ENCODE measurements at regions not wholly inside any gene's neighbourhood (a gene's known extent, or its start where the extent isn't known, plus 50 kb on each side); places are given as distances from the start of the nearest gene placed in this dataset.
A peak's percentile ranks its signal among the peaks of the same experiment; 100 is the strongest.
"Not testable (repeated sequence)": the region's sequence is repeated elsewhere in the genome, so short reads cannot be mapped to it uniquely, and the experiment has no call there.

DNA sequence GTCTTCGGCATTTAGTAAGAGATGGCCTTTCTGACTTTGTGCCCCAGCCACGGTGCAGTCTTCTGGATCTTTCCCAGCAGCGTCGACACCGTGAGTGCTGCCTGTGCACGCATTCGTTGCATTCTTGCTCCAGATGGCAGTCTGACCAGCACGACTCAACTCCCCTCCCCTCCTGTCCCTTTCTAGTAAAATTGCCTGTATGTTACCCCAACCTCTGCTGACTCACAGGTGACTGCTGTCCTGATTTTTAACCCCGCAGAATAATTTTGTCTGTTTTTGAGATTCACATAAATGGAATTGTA lies 262.8 kb upstream of the PLGLB1 start:
- intact Hi-C loops (cut with micrococcal nuclease); POLR2A ChIA-PET; H3K9ac ChIP-seq (replicated peaks; ENCODE audit: extremely low read depth, insufficient read depth, low read length); CTCF ChIA-PET; H3K9me1 ChIP-seq (replicated peaks; ENCODE audit: control insufficient read depth, extremely low read depth, insufficient read depth, low read length); H3K4me3 ChIP-seq (replicated peaks in 1 of 3; ENCODE audit: insufficient read depth in 1 of 3, low read depth in 1 of 3, low read length in 3 of 3); H3K4me1 ChIP-seq (ENCODE audit: control insufficient read depth, extremely low read depth, insufficient read depth, low read length); H3K9me3 ChIP-seq (replicated peaks; ENCODE audit: control insufficient read depth, insufficient read depth, low read length); H2AFZ ChIP-seq (ENCODE audit: low read depth, low read length); H3K27me3 ChIP-seq (ENCODE audit: control insufficient read depth in 2 of 2, insufficient read depth in 2 of 2, low read length in 2 of 2); DNase-seq (ENCODE audit: low read depth, low spot score); H3K27ac ChIP-seq (ENCODE audit: insufficient read depth, low read depth, low read length); dilution Hi-C loops (cut with MboI; ENCODE audit: extremely low pct_ligation_motif_present, low sequenced_read_pairs); H3K79me2 ChIP-seq (ENCODE audit: control insufficient read depth, insufficient read depth, low read length); BruUV-seq (replicated peaks); H4K20me1 ChIP-seq (replicated peaks; ENCODE audit: control insufficient read depth, extremely low read depth, insufficient read depth, low read length); FAIRE-seq; H3K36me3 ChIP-seq (ENCODE audit: control insufficient read depth in 2 of 2, extremely low read depth in 1 of 2, insufficient read depth in 2 of 2, low read length in 2 of 2); H3K4me2 ChIP-seq (ENCODE audit: insufficient read depth, low read length): not testable (repeated sequence)

DNA sequence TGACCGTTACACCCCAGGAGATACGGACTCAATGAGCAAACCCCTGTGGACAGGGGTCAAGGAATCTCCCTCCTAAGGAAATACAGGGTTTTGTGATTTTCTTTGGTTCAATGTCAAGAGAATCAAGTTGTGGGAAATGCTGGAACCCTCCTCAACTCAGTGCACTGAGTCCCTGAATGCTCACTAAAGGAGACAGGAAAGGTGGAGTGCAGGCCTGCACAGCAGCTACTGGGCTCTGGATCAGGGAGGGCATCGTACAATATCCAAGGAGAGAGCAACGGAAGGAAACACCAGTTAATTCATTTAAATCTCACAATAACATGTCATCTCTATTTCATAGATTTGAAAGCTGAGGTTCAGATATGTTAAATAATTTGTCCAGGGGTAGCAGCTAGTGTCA lies 263.5 kb upstream of the PLGLB1 start:
- intact Hi-C loops (cut with micrococcal nuclease); CTCF ChIA-PET; H3K36me3 ChIP-seq (ENCODE audit: control insufficient read depth in 2 of 2, extremely low read depth in 1 of 2, insufficient read depth in 2 of 2, low read length in 2 of 2); POLR2A ChIA-PET; H2AFZ ChIP-seq (ENCODE audit: low read depth, low read length); dilution Hi-C loops (cut with MboI; ENCODE audit: extremely low pct_ligation_motif_present, low sequenced_read_pairs); FAIRE-seq; H3K9me3 ChIP-seq (replicated peaks; ENCODE audit: control insufficient read depth, insufficient read depth, low read length); H3K9me1 ChIP-seq (replicated peaks; ENCODE audit: control insufficient read depth, extremely low read depth, insufficient read depth, low read length); H4K20me1 ChIP-seq (replicated peaks; ENCODE audit: control insufficient read depth, extremely low read depth, insufficient read depth, low read length); BruUV-seq (replicated peaks); H3K27me3 ChIP-seq (ENCODE audit: control insufficient read depth in 2 of 2, insufficient read depth in 2 of 2, low read length in 2 of 2); H3K4me1 ChIP-seq (ENCODE audit: control insufficient read depth, extremely low read depth, insufficient read depth, low read length); H3K79me2 ChIP-seq (ENCODE audit: control insufficient read depth, insufficient read depth, low read length); H3K4me3 ChIP-seq (replicated peaks in 1 of 3; ENCODE audit: insufficient read depth in 1 of 3, low read depth in 1 of 3, low read length in 3 of 3); H3K9ac ChIP-seq (replicated peaks; ENCODE audit: extremely low read depth, insufficient read depth, low read length); H3K4me2 ChIP-seq (ENCODE audit: insufficient read depth, low read length); H3K27ac ChIP-seq (ENCODE audit: insufficient read depth, low read depth, low read length): not testable (repeated sequence)
- DNase-seq (ENCODE audit: low read depth, low spot score), result peak; percentile 8

DNA sequence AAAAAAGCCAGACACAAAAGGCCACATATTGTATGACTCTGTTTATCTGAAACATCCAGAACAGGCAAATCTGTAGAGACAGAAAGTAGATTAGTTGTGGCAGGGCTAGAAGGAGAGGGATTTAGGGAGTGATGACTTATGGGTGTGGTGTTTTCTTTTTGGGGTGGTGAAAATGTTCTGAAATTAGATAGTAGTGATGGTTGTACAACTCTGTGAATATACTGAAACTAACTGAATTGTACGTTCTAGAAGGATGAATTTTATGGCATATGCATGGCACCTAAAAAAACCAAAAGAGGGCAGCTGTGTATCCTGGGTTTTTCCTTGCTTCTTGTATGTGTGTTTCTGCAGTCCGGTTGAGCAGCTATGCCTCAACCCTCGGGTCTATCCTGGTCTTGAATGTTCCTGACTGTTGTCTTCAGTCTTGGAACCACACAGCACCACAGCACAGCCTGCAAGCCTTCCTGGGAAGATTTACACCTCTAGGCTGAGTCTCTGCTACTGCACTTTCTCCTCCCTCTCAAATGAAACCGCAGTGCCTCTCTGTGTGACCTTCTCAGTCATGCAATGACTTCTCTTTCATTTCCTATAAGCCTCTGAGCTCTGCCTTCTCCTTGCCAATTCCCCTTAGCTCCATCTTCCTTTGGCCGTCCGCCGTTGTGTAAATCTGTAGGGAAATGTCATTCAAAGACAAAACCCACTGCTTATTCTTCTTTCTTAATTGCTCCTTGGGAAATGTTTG lies 269.1 kb upstream of the PLGLB1 start:
- FAIRE-seq; DNase-seq (ENCODE audit: low read depth, low spot score); H3K4me1 ChIP-seq (ENCODE audit: control insufficient read depth, extremely low read depth, insufficient read depth, low read length); BruUV-seq (replicated peaks); H3K79me2 ChIP-seq (ENCODE audit: control insufficient read depth, insufficient read depth, low read length); H3K9me3 ChIP-seq (replicated peaks; ENCODE audit: control insufficient read depth, insufficient read depth, low read length); H3K27ac ChIP-seq (ENCODE audit: insufficient read depth, low read depth, low read length); H3K9me1 ChIP-seq (replicated peaks; ENCODE audit: control insufficient read depth, extremely low read depth, insufficient read depth, low read length); H4K20me1 ChIP-seq (replicated peaks; ENCODE audit: control insufficient read depth, extremely low read depth, insufficient read depth, low read length); H3K9ac ChIP-seq (replicated peaks; ENCODE audit: extremely low read depth, insufficient read depth, low read length); POLR2A ChIA-PET; H3K36me3 ChIP-seq (ENCODE audit: control insufficient read depth in 2 of 2, extremely low read depth in 1 of 2, insufficient read depth in 2 of 2, low read length in 2 of 2); intact Hi-C loops (cut with micrococcal nuclease); H3K4me3 ChIP-seq (replicated peaks in 1 of 3; ENCODE audit: insufficient read depth in 1 of 3, low read depth in 1 of 3, low read length in 3 of 3); H3K27me3 ChIP-seq (ENCODE audit: control insufficient read depth in 2 of 2, insufficient read depth in 2 of 2, low read length in 2 of 2); H3K4me2 ChIP-seq (ENCODE audit: insufficient read depth, low read length); H2AFZ ChIP-seq (ENCODE audit: low read depth, low read length); dilution Hi-C loops (cut with MboI; ENCODE audit: extremely low pct_ligation_motif_present, low sequenced_read_pairs); CTCF ChIA-PET: not testable (repeated sequence)

DNA sequence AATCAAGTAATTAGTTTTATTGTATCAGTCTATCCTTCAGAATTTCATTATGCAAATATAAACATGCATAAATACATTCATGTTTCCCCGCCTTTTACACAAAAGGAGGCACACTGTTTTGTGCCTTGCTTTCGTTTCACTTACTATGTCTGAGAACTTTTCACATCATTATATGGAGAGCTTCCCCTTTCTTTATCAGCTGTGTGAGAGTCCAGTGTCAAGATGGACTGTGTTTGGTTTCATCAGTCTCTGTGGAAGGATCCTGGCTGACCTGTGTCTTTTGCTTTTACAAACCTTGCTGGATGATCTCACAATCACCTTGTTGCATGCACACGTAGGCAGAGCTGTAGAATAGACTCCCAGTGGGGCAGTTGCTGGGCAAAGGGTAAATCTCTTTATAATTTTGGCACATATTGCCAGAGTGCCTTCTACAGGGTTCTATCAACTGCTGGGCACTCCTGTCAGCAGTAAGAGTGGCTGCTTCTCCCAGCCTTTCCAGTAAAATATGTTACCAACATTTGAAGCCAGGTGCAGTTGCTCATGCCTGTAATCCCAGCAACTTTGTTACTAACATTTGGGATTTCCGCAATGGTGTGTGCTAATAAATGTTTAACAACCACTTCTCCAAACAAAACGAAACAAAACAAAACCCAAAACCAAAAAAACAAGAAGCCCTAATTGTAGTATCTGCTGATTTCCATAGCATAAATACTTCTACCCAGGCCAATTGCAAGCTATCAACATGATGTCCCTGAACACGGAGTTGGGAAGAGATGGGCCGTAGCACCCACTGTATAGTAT lies 270.0 kb upstream of the PLGLB1 start:
- dilution Hi-C loops (cut with MboI; ENCODE audit: extremely low pct_ligation_motif_present, low sequenced_read_pairs); H3K9me1 ChIP-seq (replicated peaks; ENCODE audit: control insufficient read depth, extremely low read depth, insufficient read depth, low read length); H3K9ac ChIP-seq (replicated peaks; ENCODE audit: extremely low read depth, insufficient read depth, low read length); BruUV-seq (replicated peaks); FAIRE-seq; H3K27ac ChIP-seq (ENCODE audit: insufficient read depth, low read depth, low read length); H3K36me3 ChIP-seq (ENCODE audit: control insufficient read depth in 2 of 2, extremely low read depth in 1 of 2, insufficient read depth in 2 of 2, low read length in 2 of 2); H3K79me2 ChIP-seq (ENCODE audit: control insufficient read depth, insufficient read depth, low read length); H3K9me3 ChIP-seq (replicated peaks; ENCODE audit: control insufficient read depth, insufficient read depth, low read length); H2AFZ ChIP-seq (ENCODE audit: low read depth, low read length); DNase-seq (ENCODE audit: low read depth, low spot score); H4K20me1 ChIP-seq (replicated peaks; ENCODE audit: control insufficient read depth, extremely low read depth, insufficient read depth, low read length); CTCF ChIA-PET; intact Hi-C loops (cut with micrococcal nuclease); H3K4me3 ChIP-seq (replicated peaks in 1 of 3; ENCODE audit: insufficient read depth in 1 of 3, low read depth in 1 of 3, low read length in 3 of 3); H3K4me2 ChIP-seq (ENCODE audit: insufficient read depth, low read length); H3K27me3 ChIP-seq (ENCODE audit: control insufficient read depth in 2 of 2, insufficient read depth in 2 of 2, low read length in 2 of 2); H3K4me1 ChIP-seq (ENCODE audit: control insufficient read depth, extremely low read depth, insufficient read depth, low read length); POLR2A ChIA-PET: not testable (repeated sequence)
